ENCODE measurements at regions not wholly inside any gene's neighbourhood (a gene's known extent, or its start where the extent isn't known, plus 50 kb on each side); places are given as distances from the start of the nearest gene placed in this dataset.

DNA sequence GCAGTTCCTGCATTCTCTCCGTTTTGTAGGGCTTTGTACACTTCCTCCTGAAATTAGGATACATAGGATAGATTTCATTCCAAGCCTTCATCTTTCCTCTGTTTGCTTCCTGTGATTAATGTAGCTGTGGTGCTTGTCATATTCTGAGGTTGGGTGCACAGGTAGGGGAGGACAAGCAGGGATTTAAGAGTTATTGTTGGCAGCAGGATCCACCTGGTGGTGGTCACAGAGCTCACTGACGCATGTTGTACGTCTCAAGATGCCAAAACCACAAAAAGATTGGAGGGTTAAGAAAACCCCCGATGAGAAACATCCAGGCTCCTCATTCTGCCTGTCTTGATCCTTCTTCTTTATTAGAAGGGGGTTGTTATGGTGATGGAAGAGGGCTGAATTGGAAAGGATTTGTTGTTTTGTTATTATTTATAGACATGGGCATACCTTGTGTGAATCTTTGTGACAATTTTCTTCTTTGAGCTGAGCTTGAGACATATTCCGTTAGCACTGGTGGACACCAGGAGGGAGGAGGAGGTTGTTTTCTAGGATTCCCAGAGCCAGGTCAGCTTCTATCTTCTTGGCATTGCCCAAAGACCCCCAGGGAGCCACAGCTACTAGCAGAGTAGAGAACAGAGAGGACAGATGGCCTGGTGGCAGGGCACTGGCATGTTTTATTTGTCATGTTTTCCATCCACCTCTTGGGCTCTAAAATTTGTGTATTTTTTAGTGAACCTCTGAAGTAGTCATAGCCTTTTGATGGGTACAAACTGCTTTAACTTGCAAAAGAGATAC is 57.7 kb upstream of the LARS2 start:
- no peaks in the 10 kb centered on the region for H3K9me3 ChIP-seq (ENCODE audit: insufficient read depth, low read depth, low read length)
- H3K4me2 ChIP-seq (ENCODE audit: low read depth, low read length, poor library complexity, severe bottlenecking) = no peak overlapping the region
- peaks cover 22% of the 10 kb centered on the region for H3K4me1 ChIP-seq (ENCODE audit: insufficient read depth, low read length, poor library complexity, severe bottlenecking)
- no peaks in the 10 kb centered on the region for H3K27me3 ChIP-seq (ENCODE audit: insufficient read depth, low read length, poor library complexity, severe bottlenecking)
- H3K9me2 ChIP-seq (replicated peaks; ENCODE audit: low read depth, low read length) = no peaks in the 10 kb centered on the region
- H3K4me3 ChIP-seq (ENCODE audit: low read length, poor library complexity, severe bottlenecking) = no peak overlapping the region
- no peak for TF ChIP-seq EZH2phosphoT487 (IDR thresholded peaks at IDR 0.05; ENCODE audit: borderline replicate concordance)
- TF ChIP-seq, protein P1, sequence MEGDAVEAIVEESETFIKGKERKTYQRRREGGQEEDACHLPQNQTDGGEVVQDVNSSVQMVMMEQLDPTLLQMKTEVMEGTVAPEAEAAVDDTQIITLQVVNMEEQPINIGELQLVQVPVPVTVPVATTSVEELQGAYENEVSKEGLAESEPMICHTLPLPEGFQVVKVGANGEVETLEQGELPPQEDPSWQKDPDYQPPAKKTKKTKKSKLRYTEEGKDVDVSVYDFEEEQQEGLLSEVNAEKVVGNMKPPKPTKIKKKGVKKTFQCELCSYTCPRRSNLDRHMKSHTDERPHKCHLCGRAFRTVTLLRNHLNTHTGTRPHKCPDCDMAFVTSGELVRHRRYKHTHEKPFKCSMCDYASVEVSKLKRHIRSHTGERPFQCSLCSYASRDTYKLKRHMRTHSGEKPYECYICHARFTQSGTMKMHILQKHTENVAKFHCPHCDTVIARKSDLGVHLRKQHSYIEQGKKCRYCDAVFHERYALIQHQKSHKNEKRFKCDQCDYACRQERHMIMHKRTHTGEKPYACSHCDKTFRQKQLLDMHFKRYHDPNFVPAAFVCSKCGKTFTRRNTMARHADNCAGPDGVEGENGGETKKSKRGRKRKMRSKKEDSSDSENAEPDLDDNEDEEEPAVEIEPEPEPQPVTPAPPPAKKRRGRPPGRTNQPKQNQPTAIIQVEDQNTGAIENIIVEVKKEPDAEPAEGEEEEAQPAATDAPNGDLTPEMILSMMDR (conservative IDR thresholded peaks at IDR 0.05; ENCODE audit: low read length) = peak; percentile 22; the same call in 1 of the 2 replicates
- H3K9ac ChIP-seq (ENCODE audit: low read depth, low read length, poor library complexity, severe bottlenecking) = no peak overlapping the region
- H3K79me2 ChIP-seq (ENCODE audit: insufficient read depth, low read length) = no peaks in the 10 kb centered on the region
- H2AFZ ChIP-seq (ENCODE audit: low read length) = no peak overlapping the region
- H3F3A ChIP-seq (ENCODE audit: low read depth) = no peaks in the 10 kb centered on the region
- H4K20me1 ChIP-seq (ENCODE audit: insufficient read depth, low read length, poor library complexity, severe bottlenecking) = no peaks in the 10 kb centered on the region
- H3K36me3 ChIP-seq (ENCODE audit: insufficient read depth, low read length) = no peaks in the 10 kb centered on the region

DNA sequence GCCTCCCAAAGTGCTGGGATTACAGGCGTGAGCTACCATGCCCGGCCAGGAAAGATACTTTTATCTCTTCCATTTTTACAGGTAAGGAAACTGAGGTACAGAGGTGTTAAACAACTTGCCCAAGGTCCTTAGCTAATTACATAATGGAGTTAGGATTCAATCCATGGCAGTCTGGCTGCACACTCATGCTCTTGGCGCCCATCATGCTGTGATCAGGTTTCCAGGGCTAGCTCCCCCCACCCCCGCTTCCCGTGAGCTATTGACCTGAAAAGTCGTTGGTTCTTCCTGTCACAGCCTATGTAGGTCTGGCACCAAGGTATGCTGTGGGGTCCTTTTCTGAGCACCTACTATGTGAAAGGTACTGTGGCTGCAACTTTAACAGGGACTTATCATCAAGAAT is 55.9 kb upstream of the LARS2 start:
- Histone ChIP-seq H4K20me1 (ENCODE audit: insufficient read depth, low read length, poor library complexity, severe bottlenecking) (no peaks in the 10 kb centered on the region), H3K9ac (ENCODE audit: low read depth, low read length, poor library complexity, severe bottlenecking) (no peak overlapping the region), H3K4me2 (ENCODE audit: low read depth, low read length, poor library complexity, severe bottlenecking) (no peak overlapping the region), H3K9me3 (ENCODE audit: insufficient read depth, low read depth, low read length) (no peaks in the 10 kb centered on the region), H2AFZ (ENCODE audit: low read length) (no peak overlapping the region), H3F3A (ENCODE audit: low read depth) (no peaks in the 10 kb centered on the region), H3K4me3 (ENCODE audit: low read length, poor library complexity, severe bottlenecking) (no peak overlapping the region), H3K27me3 (ENCODE audit: insufficient read depth, low read length, poor library complexity, severe bottlenecking) (no peaks in the 10 kb centered on the region), H3K79me2 (ENCODE audit: insufficient read depth, low read length) (no peaks in the 10 kb centered on the region), H3K4me1 (ENCODE audit: insufficient read depth, low read length, poor library complexity, severe bottlenecking) (peaks cover 22% of the 10 kb centered on the region), H3K9me2 (replicated peaks; ENCODE audit: low read depth, low read length) (no peaks in the 10 kb centered on the region), H3K36me3 (ENCODE audit: insufficient read depth, low read length) (no peaks in the 10 kb centered on the region)
- no peak for TF ChIP-seq EZH2phosphoT487 (IDR thresholded peaks at IDR 0.05; ENCODE audit: borderline replicate concordance)
- TF ChIP-seq, protein P1 (conservative IDR thresholded peaks at IDR 0.05; ENCODE audit: low read length) = no peak

DNA sequence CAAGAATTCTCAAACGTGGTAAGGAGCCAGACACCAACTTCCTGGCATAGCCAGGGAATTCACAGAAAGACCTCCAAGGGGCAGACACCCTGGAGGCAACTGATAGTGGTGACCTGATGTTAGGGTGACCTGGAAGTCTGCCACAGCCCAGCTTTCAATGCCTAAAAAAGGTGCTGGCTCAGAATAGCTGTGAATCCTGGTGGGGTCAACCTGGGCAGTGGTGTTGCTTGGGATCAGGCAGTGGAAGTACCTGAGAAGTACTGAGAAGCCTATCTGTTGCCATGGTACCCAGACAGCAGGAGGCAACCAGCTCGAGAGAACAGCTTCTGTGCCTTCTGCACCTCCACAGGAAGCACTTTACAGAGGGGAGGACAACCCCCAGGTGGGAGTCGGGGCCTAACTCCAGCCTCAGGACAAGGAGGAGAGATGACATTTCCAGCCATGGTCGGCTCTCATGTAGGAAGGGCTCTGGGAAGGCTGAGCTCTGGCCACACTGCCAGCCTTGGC is 55.4 kb upstream of the LARS2 start:
- TF ChIP-seq EZH2phosphoT487 (IDR thresholded peaks at IDR 0.05; ENCODE audit: borderline replicate concordance) = no peak
- TF ChIP-seq, protein P1 (conservative IDR thresholded peaks at IDR 0.05; ENCODE audit: low read length) = no peak
- Histone ChIP-seq H4K20me1 (ENCODE audit: insufficient read depth, low read length, poor library complexity, severe bottlenecking) (no peaks in the 10 kb centered on the region), H3K9me2 (replicated peaks; ENCODE audit: low read depth, low read length) (no peaks in the 10 kb centered on the region), H3K27me3 (ENCODE audit: insufficient read depth, low read length, poor library complexity, severe bottlenecking) (no peaks in the 10 kb centered on the region), H3K9me3 (ENCODE audit: insufficient read depth, low read depth, low read length) (no peaks in the 10 kb centered on the region), H2AFZ (ENCODE audit: low read length) (no peak overlapping the region), H3K9ac (ENCODE audit: low read depth, low read length, poor library complexity, severe bottlenecking) (no peak overlapping the region), H3K4me1 (ENCODE audit: insufficient read depth, low read length, poor library complexity, severe bottlenecking) (peaks cover 22% of the 10 kb centered on the region), H3K4me2 (ENCODE audit: low read depth, low read length, poor library complexity, severe bottlenecking) (no peak overlapping the region), H3K4me3 (ENCODE audit: low read length, poor library complexity, severe bottlenecking) (no peak overlapping the region), H3K79me2 (ENCODE audit: insufficient read depth, low read length) (no peaks in the 10 kb centered on the region), H3F3A (ENCODE audit: low read depth) (no peaks in the 10 kb centered on the region), H3K36me3 (ENCODE audit: insufficient read depth, low read length) (no peaks in the 10 kb centered on the region)

All from Loucy (cell line).